HG02840 (cell line): ENCODE measurements at regions not wholly inside any gene's neighbourhood (a gene's known extent, or its start where the extent isn't known, plus 50 kb on each side); places are given as distances from the start of the nearest gene placed in this dataset.
"Not testable (repeated sequence)": the region's sequence is repeated elsewhere in the genome, so short reads cannot be mapped to it uniquely, and the experiment has no call there.

Experiments
- ATAC-seq: cut with Tn5 transposase; IDR thresholded peaks from one replicate; pipeline ENCODE4 v1.9.1; 2021; ENCODE audit warnings: mild to moderate bottlenecking, moderate library complexity, moderate number of reproducible peaks; ENCODE audit not compliant: unreplicated experiment, low FRiP score

DNA sequence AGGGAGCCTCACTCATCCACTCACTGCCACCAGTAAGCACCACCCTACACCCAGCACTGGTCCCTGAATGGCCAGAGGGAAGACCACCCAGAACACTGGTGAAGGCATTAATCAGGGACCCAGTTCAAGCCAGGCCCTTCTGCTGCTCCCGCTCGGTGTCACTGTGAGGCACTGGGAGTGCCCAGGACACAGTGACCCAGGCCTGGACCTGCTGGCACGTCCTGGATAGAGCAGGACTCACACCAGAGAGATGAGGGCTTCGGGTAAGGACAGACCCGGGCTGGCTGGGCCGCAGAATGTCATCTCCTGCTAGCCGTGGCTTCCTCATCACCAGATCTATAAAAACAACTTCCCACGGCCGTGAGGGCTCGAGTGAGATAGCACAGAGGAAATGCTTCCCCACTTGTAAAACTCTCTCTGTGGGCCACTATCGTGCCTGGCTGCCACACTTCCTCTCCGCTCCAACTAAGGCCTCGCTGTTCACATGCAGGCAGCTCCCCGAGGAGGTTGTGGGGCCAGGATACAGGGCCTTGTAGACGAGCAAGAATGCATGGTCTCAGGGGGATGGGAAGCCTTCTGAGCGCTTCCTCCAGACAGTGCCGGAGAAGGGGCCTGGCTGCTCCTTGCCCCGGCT, 158.1 kb downstream of the NPIPB11 start:
- not testable (repeated sequence) for ATAC-seq

DNA sequence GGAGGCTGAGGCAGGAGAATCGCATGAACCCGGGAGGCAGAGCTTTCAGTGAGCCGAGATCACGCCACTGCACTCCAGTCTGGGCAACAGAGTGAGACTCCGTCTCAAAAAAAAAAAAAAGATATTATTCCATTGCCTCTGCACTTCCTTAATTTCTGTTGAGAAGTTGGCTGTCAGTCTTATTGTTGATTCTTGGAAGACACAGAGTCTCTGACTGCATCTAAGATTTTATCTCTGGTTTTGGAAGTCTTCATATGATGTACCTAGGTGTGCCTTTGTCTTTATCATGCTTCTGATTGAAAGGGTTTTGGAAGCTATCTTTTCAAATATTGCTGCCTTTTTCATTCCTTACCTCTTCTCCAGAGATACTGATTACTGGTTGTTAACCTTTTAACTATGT, 160.4 kb downstream of the NPIPB11 start:
- not testable (repeated sequence) for ATAC-seq

GRCh38 chr16:29237971-29238370, 168.5 kb downstream of the NPIPB11 start:
- ATAC-seq, result no peak

DNA sequence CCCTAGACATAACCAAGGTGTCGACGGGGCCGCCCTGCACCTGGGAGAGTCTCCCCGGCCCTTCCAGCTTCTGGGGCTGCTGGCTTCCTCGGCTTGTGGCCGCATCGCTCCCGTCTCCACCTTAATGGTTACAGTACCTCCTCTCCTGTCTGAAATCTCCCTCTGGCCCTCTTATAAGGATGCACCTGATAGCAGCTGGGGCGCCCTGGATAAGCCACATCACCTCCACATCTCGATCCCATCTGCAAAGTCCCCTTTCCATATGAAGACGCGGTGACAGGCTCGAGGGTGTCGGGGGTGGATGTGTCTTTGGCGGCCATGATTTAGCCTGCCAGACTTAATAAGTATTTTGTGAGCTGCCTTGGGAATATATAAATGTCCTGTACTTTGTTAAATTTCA, 169.0 kb downstream of the NPIPB11 start:
- ATAC-seq, result not testable (repeated sequence)

- not testable (repeated sequence) for ATAC-seq
Observed at GRCh38 chr16:29237023-29237422, 169.5 kb downstream of the NPIPB11 start.

- not testable (repeated sequence) for ATAC-seq
Observed at GRCh38 chr16:29235836-29236370, 170.6 kb downstream of the NPIPB11 start.

- not testable (repeated sequence) for ATAC-seq
Observed at GRCh38 chr16:29234536-29235275, 171.8 kb downstream of the NPIPB11 start.

GRCh38 chr16:29233705-29234404, 172.7 kb downstream of the NPIPB11 start:
- ATAC-seq, result not testable (repeated sequence)

- ATAC-seq, result no peak
Observed at GRCh38 chr16:29232811-29233704, 173.5 kb downstream of the NPIPB11 start.

DNA sequence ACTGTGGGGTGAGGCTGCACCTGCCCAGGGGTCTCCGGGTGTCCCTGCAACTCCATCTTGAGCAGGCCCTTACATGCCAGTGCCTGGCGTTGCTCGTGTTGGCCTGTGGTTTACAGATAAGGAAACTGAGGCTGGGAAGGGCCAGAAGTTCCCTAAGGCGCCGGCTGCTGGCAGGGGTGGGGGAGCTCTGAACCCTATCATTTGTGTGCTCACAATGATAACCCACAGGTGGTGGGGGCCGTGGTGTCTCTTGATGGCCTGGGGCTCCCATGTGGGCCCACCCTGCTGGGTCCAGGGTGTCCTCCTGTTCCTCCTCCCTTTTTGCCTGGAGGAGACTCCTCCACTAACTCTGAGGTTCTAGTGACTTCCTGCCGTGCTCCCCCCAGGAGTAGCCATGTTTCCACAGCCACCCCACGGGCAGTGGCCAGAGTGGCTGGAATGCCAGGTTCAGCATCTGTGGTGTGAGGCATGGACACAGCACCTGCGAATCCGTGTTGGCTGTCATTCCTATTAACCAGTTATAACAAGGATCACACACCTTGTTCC, 174.3 kb downstream of the NPIPB11 start:
- ATAC-seq, result not testable (repeated sequence)

GRCh38 chr16:29231244-29231643, 175.3 kb downstream of the NPIPB11 start:
- no peak for ATAC-seq

DNA sequence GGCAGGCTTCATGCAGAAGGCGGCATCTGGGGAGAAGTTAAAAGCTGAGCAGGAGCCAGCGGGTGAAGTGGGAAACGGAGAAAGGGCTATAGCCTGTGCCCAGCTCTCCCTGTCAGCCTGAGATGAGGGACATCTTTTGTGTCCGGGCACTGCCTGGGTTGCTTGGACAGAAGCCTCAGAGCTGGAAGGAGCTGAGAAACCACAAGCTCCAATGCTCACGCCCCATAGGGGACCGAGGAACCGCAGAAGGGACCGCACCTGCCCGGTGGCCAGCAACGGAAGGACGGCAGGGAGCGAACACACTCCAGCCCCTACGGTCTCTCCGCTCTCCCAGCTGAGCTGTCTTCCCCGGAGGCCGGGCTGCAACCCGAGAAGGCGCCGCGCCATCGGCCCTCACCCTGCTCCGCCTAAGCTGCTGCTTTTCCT, 175.8 kb downstream of the NPIPB11 start:
- ATAC-seq, result no peak

DNA sequence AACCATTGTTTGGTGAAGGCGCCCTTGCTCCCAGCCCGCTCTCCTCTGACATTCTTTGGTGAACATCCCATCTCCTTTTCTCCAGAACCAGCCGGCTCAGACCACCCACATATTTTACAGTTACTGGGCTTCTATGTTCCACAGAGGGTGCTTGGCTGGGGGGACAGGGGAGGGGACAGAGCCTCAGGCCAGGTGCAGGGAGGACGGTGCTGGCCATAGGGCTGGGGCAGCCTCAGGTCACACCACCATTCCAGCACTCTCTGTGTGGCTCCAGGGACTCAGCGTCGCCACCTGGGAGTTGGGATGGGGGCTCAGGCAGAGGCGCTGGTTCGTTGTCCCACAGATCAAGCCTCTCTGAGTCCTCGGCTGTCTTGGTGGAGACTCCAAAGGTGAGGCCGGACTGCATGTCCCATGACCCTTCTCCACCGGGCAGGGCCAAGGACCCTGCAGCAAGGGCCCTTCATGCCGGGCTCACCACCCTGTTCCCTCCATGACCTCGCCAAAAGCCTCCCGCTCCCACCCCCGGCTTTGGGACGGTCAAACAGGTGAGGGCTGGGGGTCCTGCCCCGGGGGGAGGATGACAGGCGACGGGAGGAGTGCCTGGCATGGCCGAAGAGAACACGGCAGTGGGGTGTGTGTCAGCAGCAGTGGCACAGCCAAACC, 176.4 kb downstream of the NPIPB11 start:
- ATAC-seq, result not testable (repeated sequence)

- ATAC-seq, result not testable (repeated sequence)
Observed at GRCh38 chr16:29229616-29230005, 176.9 kb downstream of the NPIPB11 start.

- ATAC-seq, result not testable (repeated sequence)
Observed at GRCh38 chr16:29228664-29229611, 177.6 kb downstream of the NPIPB11 start.

DNA sequence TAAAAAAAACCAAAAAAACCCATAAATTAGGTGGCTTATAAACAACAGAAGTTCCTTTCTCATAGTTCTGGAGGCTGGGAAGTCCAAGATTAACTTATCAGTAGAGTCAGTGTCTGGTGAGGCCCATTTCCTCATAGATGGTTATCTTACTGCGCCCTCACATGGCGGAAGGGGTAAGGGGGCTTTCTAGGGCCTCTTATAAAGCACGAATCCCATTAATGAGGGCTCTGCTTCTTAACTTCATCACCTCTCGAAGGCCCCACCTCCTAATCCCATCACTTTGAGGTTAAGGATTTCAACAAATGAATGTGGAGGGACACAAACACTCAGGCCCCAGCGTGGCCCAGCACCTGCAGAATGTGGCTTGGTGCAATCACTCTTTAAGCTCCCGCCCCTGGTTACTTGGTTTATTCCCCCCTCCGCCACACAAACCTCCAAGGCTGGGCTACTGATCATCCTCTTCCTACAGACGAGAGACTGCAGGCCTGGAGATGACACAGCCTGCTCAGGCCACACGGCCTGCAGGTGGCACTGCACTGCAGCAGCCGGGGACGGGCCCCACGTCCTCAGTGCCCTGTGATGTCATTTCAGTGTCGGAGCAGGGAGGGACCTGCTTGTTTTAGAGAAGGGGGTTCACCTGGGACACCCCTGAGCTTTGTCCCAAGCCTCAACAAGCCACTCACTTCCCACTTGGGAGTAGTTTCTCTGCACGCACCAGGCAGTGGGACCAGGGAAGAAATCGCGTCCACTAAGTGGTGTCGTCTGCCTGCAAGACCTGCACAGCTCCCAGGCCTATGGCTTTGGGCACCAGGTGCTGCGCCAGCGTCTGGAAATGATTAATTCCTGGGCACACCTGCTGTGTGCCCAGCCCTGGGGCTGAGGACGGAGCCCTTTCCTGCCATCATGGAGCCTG, 178.5 kb downstream of the NPIPB11 start:
- not testable (repeated sequence) for ATAC-seq

DNA sequence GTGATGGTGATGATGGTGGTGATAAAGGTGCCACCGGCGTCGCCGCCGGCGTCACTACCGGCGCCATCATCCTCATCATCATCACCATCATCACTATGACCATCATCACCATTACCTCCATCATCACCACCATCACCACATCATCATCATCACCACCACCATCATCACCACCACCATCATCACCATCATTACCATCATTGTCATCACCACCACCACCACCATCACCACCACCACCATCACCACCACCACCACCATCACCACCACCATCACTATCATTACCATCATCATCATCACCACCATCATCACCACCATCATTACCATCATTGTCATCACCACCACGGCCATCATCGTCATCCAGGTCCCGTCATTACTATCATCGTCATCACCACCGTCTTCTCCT, 179.7 kb downstream of the NPIPB11 start:
- no peak for ATAC-seq
